ENCODE measurements at regions not wholly inside any gene's neighbourhood (a gene's known extent, or its start where the extent isn't known, plus 50 kb on each side); places are given as distances from the start of the nearest gene placed in this dataset.

DNA sequence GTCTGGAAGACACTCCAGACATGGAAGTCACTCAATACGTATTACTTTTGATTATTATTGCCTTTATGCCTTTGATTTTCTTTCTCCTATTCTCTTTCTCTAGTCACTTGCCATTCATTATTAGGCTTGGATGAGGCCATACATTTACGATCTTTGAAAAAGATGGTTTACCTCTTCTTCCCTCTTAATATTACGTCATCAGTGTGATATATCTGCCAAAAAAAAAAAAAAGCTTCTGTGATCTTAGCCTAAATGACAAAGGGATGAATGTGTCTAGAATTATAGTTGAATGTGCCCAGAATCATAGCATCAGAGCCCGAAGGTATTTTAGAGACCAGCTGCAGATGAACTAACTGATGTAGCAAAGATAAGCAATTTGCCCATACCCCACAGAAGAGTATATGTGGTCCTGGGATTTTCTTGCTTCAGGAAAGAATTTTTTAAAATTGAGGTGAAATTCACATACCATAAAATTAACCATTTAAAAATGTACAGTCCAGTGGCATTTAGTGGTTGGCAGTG lies 73.9 kb downstream of the HHEX start:
- TF ChIP-seq, protein P1, sequence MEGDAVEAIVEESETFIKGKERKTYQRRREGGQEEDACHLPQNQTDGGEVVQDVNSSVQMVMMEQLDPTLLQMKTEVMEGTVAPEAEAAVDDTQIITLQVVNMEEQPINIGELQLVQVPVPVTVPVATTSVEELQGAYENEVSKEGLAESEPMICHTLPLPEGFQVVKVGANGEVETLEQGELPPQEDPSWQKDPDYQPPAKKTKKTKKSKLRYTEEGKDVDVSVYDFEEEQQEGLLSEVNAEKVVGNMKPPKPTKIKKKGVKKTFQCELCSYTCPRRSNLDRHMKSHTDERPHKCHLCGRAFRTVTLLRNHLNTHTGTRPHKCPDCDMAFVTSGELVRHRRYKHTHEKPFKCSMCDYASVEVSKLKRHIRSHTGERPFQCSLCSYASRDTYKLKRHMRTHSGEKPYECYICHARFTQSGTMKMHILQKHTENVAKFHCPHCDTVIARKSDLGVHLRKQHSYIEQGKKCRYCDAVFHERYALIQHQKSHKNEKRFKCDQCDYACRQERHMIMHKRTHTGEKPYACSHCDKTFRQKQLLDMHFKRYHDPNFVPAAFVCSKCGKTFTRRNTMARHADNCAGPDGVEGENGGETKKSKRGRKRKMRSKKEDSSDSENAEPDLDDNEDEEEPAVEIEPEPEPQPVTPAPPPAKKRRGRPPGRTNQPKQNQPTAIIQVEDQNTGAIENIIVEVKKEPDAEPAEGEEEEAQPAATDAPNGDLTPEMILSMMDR (conservative IDR thresholded peaks at IDR 0.05; ENCODE audit: low read length) = no peak
- TF ChIP-seq EZH2phosphoT487 (IDR thresholded peaks at IDR 0.05; ENCODE audit: borderline replicate concordance) = no peak
